Mesenteric fat pad (tissue), 1 donor: ENCODE measurements at regions not wholly inside any gene's neighbourhood (a gene's known extent, or its start where the extent isn't known, plus 50 kb on each side); places are given as distances from the start of the nearest gene placed in this dataset.

Experiments
- DNase-seq: peaks from one replicate; pipeline ENCODE4 v3.0.0-alpha.2; 2020; ENCODE audit warnings: low spot score
- donor health status: DM: yes; HTN: yes; CAD: no.

- DNase-seq, result no peak
These were observed 317.3 kb upstream of the SHH start for GRCh38 chr7:156129522-156129921.

- DNase-seq, result no peak
These were observed 316.2 kb upstream of the SHH start for GRCh38 chr7:156128496-156128895.

- DNase-seq, result no peak
These were observed 315.2 kb upstream of the SHH start for GRCh38 chr7:156127166-156128134.

- no peak for DNase-seq
These were observed 313.8 kb upstream of the SHH start for GRCh38 chr7:156125841-156126730.

DNA sequence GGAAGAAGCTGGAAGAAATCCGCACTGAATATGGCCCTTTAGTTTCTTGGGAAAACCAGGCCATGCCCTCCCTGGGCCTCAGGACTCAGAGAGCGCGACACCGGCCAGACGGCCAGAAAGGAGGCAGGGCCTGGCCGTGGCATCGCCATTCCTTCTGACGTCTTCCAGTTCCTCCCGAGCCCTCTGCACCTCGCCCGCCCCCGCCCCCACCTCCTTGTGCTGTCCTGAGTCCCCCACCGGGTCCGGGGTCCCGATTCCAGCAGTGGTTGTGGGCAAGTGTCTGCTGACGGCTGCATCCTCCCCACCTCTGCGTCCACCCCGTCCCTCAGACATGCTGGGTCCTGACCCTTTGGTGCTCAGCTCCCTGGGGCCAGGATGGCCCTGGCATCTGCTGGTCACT, 312.1 kb upstream of the SHH start:
- no peak for DNase-seq

DNA sequence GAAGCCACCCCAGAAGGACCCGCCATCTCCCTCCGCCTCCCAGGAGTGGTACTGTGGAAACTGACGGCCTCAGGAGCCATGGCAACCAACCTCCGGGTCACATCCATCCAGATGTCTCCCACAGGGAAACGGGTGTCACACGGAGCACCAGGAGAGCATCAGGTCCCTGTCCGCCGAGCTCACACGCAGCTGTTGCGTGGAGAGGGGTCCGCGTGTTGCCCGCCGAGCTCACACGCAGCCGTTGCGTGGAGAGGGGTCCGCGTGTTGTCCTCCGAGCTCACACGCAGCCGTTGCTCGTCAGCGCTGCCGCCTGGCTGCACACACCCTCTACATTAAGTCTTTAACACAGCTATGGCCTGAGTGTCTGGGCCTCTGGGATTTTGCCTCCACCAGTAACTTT, 311.1 kb upstream of the SHH start:
- no peak for DNase-seq

DNA sequence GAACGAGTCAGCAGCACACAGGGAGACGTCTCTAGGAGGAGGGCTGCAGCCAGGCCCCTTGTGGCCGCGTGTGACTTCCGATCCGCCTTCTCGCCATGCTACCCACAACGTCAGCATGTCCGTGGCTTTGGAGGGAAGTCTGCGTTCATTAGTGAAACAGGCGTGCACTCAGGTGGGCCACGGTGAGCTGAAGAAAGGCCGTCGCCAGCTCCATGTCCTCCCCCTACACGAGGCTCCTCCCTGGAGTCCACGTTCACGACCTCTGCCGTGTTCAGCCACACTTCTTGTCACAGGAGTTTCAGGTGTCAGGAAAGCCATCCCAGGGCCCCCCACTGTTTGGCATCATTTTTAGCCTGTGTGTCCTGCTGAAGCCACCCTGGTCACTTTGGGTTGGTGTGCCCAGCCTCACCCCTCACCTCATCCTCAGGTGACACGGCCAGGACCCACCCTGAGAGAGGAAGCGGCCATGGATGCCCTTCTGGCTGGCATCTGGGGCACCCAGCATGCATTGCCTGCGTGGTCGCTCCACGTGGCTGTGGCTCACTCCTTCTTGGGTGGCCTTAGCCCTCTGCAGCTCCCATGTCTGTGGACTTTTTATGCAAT, 310.6 kb upstream of the SHH start:
- no peak for DNase-seq

- no peak for DNase-seq
These were observed 309.7 kb upstream of the SHH start for GRCh38 chr7:156121956-156122355.

DNA sequence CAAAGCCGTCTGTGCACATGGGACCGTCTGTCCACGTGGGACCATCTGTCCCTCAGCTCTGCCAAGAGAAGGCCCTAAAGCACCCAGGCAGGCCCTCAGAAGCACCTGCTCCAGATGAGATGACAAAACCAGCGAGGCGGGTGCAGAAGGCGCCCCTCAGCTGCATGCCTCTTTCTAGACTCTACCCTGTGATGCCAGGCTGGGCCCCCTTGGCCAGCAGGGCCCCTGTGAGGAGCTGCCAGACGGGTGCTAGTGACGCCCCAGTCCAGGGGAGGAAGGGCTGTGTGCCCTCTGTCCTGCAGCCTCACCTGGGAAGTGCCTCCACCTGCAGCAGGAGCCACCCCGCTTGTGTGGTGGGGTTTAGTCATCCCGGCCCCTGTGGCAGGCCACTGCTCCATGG, 309.2 kb upstream of the SHH start:
- no peak for DNase-seq

- no peak for DNase-seq
These were observed 308.3 kb upstream of the SHH start for GRCh38 chr7:156120552-156120951.

DNA sequence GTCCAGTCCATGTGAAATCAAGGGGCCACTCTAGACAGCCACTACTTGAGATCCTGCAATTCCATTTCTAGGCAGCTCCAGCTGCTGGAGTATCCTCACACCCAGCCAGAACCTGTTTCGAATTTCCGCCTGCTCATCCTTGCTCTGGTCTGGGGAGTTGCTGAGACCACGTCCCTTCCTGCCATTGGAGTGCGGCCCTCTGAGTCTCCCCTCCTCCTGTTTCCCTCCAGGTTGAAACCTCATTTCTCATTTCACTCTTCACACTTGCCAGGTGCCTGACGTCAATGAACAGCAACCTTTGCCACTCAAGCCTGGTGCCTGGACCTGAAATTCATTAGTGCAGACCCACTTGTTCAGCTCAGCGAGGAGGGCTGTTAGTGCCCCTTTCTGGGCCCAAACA, 307.5 kb upstream of the SHH start:
- DNase-seq, result no peak

GRCh38 chr7:156118248-156118645, 306.0 kb upstream of the SHH start:
- no peak for DNase-seq

- no peak for DNase-seq
These were observed 305.4 kb upstream of the SHH start for GRCh38 chr7:156117542-156118247.

DNA sequence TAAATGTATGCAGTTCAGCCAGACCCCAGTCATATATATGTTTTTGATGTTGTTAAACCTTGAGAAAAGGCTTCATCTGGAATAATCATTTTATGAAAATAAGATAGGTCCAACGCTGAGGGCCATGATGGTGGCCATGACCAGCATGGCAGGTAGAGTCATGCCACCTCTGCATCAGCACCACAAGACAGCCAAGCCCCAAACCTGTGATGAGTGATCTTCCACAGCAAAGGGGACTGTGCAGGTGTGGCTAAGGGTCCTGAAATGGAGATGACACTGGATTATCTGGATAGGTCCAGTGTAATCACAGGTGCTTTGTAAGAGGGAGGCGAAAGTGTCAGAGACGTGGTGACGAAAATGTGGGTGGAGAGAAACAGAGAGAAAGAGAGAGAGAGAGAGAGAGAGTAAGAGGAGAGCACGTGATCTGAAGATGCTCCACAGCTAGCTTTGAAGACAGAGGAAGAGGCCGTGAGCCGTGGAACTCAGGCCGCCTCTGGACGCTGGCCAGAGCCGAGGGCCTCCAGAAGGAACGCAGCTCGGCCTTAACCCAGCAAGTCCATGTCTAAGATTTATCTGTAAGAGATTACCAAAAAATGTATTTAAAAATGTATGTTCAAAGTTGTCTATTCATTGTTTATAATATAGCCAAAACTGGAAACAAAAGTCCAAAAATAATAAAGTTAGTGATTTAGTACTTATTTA, 304.4 kb upstream of the SHH start:
- no peak for DNase-seq

GRCh38 chr7:156115582-156115981, 303.3 kb upstream of the SHH start:
- no peak for DNase-seq

DNA sequence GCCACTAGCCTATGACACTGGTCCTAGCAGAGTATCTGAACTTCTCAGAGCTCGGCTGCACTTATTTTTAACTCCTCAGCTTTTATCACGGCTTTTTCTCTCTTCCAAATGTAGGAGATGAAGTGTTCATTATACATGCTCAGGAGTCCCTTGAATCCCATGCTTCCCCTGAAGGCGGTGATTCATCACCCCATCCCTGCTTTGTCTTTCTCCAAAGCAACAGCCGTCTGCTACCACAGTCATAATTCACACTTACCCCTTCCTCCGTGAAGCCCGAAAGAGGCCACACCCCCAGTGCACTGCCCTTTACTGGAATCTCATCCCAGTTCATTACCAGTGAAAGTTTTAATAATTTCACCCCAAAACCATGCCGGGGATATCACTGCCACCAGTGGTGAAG, 301.5 kb upstream of the SHH start:
- DNase-seq, result no peak

DNA sequence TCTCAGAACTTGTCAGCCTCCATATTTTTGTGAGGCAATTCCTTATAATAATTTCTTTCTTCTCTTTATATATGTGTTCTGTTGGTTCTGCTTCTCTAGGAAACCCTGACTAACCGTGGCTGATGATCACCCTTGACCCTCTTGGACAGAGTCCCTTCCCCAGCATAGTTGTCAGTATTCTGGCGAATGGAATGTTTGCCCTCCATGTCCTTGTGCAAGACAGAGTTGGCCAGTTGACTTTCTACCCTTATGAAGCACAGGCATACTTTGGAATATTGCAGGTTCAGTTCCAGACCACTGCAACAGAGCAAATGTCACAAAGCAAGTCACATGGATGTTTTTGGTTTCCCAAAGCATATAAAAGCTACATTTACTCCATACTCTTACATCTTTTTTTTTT, 297.7 kb upstream of the SHH start:
- DNase-seq, result no peak

DNA sequence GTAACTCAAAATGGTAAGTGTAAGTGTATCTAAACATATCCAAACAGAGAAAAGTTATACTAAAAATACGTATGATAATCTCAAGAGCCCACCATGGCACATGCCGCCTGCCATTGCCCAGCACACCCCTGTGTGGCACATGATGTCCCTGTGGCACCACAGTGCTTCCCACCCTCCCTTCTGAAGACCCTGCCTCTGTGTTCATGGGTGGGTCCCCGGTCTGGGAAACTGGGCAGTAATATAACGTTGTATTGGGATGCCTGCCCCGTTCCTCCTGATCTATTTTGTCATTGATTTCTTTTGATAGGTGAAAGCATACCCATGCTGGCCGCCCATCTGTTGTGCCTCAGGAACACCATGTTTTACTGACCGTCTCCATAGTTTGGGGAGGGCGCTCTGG, 296.8 kb upstream of the SHH start:
- DNase-seq, result no peak

GRCh38 chr7:156107957-156108356, 295.7 kb upstream of the SHH start:
- no peak for DNase-seq

DNA sequence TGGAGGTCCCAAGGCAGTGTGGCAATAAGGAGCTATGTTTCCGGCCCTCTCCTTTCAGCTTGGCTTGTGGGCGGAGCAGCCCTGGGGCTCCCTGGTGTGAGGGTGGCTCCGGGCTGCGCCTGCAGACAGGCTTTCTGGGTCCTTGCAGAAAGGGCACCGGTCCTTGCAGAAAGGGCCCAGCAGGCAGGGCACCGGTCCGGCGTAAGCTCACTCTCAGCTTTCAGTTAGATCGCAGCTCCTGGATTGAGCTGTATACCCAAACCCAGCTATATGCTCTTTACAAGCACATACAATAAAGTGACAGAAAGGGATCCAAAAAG, 293.8 kb upstream of the SHH start:
- no peak for DNase-seq
